ENCODE measurements at regions not wholly inside any gene's neighbourhood (a gene's known extent, or its start where the extent isn't known, plus 50 kb on each side); places are given as distances from the start of the nearest gene placed in this dataset.

DNA sequence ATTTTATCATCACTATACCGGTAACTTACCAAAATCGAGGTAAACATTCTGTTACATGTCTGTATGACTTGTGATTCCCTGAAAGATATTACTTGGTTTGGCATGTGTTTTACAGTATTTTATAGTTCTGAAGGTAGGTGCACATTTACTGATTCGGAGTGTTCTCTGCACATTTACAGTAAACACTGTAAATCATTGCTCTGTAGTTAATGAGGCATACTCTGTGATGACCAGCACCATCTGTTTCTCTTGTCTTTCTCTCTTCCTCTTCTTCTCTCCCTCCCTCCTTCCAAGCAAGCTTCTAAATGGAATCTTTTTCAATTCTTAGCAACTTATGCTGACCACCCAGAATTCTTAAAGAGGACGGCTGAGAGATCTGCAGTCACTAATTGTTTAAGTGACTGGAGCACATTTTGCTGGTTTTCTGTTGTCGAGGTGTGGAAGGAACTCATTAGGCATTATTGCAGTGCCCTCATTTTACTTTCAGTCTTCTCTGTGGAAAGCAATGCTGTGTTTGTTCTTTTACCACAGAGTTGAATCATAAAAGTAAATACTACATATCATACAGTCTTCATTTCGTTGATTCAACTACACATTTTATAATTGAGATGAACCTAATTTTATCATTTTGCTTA, 126.5 kb downstream of the UTRN start:
- Histone ChIP-seq H3K79me2 (ENCODE audit: insufficient read depth, low read length) (peaks cover 79% of the 10 kb centered on the region), H3K9me3 (ENCODE audit: low read depth, low read length) (no peaks in the 10 kb centered on the region), H3K27me3 (ENCODE audit: insufficient read depth, low read length) (no peaks in the 10 kb centered on the region), H3K36me3 (ENCODE audit: insufficient read depth, low read length) (no peaks in the 10 kb centered on the region), H3K4me3 (ENCODE audit: insufficient read depth, low read length) (peak overlapping the region; percentile 39), H3K27ac (ENCODE audit: low read depth, low read length) (peak overlapping the region; percentile 17), H4K20me1 (ENCODE audit: insufficient read depth, low read length) (peaks cover 19% of the 10 kb centered on the region), H3K4me2 (ENCODE audit: insufficient read depth, low read length) (peak overlapping the region; percentile 76), H3K4me1 (ENCODE audit: insufficient read depth, low read length) (peaks cover 41% of the 10 kb centered on the region), H2AFZ (ENCODE audit: low read length) (no peak overlapping the region)
- no peak for TF ChIP-seq CTCF (IDR thresholded peaks at IDR 0.05; ENCODE audit: extremely low read depth, low read depth, low read length)
- DNase-seq (ENCODE audit: insufficient read length, low spot score, missing footprints) = peak; percentile 14

- H3K9me3 ChIP-seq (ENCODE audit: low read depth, low read length) = no peaks in the 10 kb centered on the region
- H4K20me1 ChIP-seq (ENCODE audit: insufficient read depth, low read length) = peaks cover 13% of the 10 kb centered on the region
- no peak for DNase-seq (ENCODE audit: insufficient read length, low spot score, missing footprints)
- TF ChIP-seq CTCF (IDR thresholded peaks at IDR 0.05; ENCODE audit: extremely low read depth, low read depth, low read length) = no peak
- H3K79me2 ChIP-seq (ENCODE audit: insufficient read depth, low read length) = peaks cover 78% of the 10 kb centered on the region
- H3K36me3 ChIP-seq (ENCODE audit: insufficient read depth, low read length) = no peaks in the 10 kb centered on the region
- no peak overlapping the region for H3K4me2 ChIP-seq (ENCODE audit: insufficient read depth, low read length)
- H2AFZ ChIP-seq (ENCODE audit: low read length) = no peak overlapping the region
- H3K4me3 ChIP-seq (ENCODE audit: insufficient read depth, low read length) = no peak overlapping the region
- H3K27ac ChIP-seq (ENCODE audit: low read depth, low read length) = no peak overlapping the region
- peaks cover 47% of the 10 kb centered on the region for H3K4me1 ChIP-seq (ENCODE audit: insufficient read depth, low read length)
- no peaks in the 10 kb centered on the region for H3K27me3 ChIP-seq (ENCODE audit: insufficient read depth, low read length)
These were observed 128.3 kb downstream of the UTRN start for GRCh38 chr6:144413418-144413817.

GRCh38 chr6:144415014-144415413, 129.9 kb downstream of the UTRN start:
- Histone ChIP-seq H4K20me1 (ENCODE audit: insufficient read depth, low read length) (peaks cover 6% of the 10 kb centered on the region), H3K79me2 (ENCODE audit: insufficient read depth, low read length) (peaks cover 78% of the 10 kb centered on the region), H3K27ac (ENCODE audit: low read depth, low read length) (peak overlapping the region; percentile 89), H3K27me3 (ENCODE audit: insufficient read depth, low read length) (no peaks in the 10 kb centered on the region), H3K4me1 (ENCODE audit: insufficient read depth, low read length) (peaks cover 44% of the 10 kb centered on the region), H3K4me3 (ENCODE audit: insufficient read depth, low read length) (no peak overlapping the region), H3K36me3 (ENCODE audit: insufficient read depth, low read length) (no peaks in the 10 kb centered on the region), H2AFZ (ENCODE audit: low read length) (no peak overlapping the region), H3K4me2 (ENCODE audit: insufficient read depth, low read length) (peak overlapping the region; percentile 78), H3K9me3 (ENCODE audit: low read depth, low read length) (no peaks in the 10 kb centered on the region)
- DNase-seq (ENCODE audit: insufficient read length, low spot score, missing footprints) = no peak
- TF ChIP-seq CTCF (IDR thresholded peaks at IDR 0.05; ENCODE audit: extremely low read depth, low read depth, low read length) = no peak

- no peak overlapping the region for H2AFZ ChIP-seq (ENCODE audit: low read length)
- H3K36me3 ChIP-seq (ENCODE audit: insufficient read depth, low read length) = no peaks in the 10 kb centered on the region
- H3K4me1 ChIP-seq (ENCODE audit: insufficient read depth, low read length) = peaks cover 44% of the 10 kb centered on the region
- no peaks in the 10 kb centered on the region for H3K9me3 ChIP-seq (ENCODE audit: low read depth, low read length)
- DNase-seq (ENCODE audit: insufficient read length, low spot score, missing footprints) = peak; percentile 18
- peaks cover 6% of the 10 kb centered on the region for H4K20me1 ChIP-seq (ENCODE audit: insufficient read depth, low read length)
- H3K27me3 ChIP-seq (ENCODE audit: insufficient read depth, low read length) = no peaks in the 10 kb centered on the region
- peak overlapping the region; percentile 22 for H3K4me3 ChIP-seq (ENCODE audit: insufficient read depth, low read length)
- TF ChIP-seq CTCF (IDR thresholded peaks at IDR 0.05; ENCODE audit: extremely low read depth, low read depth, low read length) = no peak
- H3K79me2 ChIP-seq (ENCODE audit: insufficient read depth, low read length) = peaks cover 78% of the 10 kb centered on the region
- H3K27ac ChIP-seq (ENCODE audit: low read depth, low read length) = peak overlapping the region; percentile 89
- H3K4me2 ChIP-seq (ENCODE audit: insufficient read depth, low read length) = peak overlapping the region; percentile 78
These were observed 130.7 kb downstream of the UTRN start for GRCh38 chr6:144415835-144416237.

All from osteoblast (primary cell).